ENCODE measurements at regions not wholly inside any gene's neighbourhood (a gene's known extent, or its start where the extent isn't known, plus 50 kb on each side); places are given as distances from the start of the nearest gene placed in this dataset.

DNA sequence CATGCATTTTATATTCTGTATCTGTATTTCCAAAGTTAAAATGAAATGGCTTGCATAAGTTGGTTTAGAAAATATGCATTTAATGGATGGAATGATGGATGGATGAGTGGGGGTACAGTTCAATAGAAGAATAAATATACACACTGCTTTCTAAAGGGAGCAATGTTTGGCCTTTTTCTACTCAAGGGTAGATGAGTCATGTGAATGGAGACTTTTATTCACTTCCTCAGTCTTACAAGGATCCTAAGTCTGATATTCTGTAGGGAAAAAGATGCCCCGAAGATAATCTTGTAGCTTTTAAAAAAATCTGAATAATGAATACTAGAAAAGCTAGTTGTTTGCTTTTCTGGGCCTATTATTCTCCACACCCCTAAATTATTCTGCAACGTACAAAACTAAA, 2112.1 kb downstream of the MAT2B start:
- no peak for TF ChIP-seq POLR2A (IDR thresholded peaks at IDR 0.05)
- TF ChIP-seq, protein P1, sequence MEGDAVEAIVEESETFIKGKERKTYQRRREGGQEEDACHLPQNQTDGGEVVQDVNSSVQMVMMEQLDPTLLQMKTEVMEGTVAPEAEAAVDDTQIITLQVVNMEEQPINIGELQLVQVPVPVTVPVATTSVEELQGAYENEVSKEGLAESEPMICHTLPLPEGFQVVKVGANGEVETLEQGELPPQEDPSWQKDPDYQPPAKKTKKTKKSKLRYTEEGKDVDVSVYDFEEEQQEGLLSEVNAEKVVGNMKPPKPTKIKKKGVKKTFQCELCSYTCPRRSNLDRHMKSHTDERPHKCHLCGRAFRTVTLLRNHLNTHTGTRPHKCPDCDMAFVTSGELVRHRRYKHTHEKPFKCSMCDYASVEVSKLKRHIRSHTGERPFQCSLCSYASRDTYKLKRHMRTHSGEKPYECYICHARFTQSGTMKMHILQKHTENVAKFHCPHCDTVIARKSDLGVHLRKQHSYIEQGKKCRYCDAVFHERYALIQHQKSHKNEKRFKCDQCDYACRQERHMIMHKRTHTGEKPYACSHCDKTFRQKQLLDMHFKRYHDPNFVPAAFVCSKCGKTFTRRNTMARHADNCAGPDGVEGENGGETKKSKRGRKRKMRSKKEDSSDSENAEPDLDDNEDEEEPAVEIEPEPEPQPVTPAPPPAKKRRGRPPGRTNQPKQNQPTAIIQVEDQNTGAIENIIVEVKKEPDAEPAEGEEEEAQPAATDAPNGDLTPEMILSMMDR (IDR thresholded peaks at IDR 0.05) = no peak
